DMS53 treated with DMSO at 0.1 percent for 48 hours (cell line): ENCODE measurements at regions not wholly inside any gene's neighbourhood (a gene's known extent, or its start where the extent isn't known, plus 50 kb on each side); places are given as distances from the start of the nearest gene placed in this dataset.

Source experiments
- DNase-seq: peaks from one replicate; lab custom pipeline; 2025; ENCODE audit not compliant: unreplicated experiment; lab: John Stamatoyannopoulos, UW

DNA sequence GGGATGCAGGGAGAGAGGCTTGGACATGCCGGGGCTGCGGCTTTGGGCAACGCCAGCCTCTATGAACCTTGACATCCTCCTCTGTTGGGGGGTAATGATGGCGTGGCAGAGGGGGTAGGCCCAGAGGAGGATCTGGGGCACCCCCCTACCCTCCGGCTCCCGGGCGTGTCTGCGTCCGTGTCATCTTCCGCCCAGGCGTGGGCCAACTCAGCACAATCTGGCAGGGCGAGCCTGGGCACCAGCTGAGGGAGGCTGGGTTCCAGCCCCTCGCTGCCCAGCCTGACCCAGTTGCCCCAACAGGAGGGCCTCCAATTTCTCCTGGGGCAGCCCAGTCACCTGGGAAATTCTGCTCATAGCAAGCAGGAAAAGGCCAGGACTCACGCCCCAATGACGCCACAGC lies 62.9 kb upstream of the IL17B start:
- DNase-seq = no peak

DNA sequence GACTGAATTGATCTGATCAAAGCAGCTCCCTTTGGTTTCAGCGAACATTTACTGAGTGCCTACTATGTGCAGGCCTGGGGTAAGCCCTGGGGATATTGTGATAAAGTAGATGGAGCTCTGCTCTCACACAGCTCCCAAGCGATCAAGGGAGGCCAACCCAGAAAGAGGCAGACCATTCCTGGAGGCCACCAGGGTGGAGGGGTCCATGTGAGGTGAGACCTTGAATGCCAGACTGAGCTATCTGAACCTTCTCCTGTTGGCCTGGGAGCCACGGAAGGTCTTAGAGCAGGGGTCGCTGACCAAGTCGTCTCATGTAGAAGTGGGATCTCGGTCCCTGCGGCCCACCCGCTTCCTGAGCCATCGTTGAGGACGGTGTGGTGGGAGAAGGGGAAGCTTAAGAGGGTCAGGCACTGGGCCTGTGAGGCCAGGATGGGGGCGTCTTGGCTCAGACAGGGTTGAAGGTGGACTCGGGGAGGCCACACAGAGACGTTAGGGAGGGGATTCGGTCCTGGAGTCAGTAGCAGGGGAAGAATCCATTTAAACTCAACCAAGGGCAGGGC lies 62.2 kb upstream of the IL17B start:
- DNase-seq = no peak

DNA sequence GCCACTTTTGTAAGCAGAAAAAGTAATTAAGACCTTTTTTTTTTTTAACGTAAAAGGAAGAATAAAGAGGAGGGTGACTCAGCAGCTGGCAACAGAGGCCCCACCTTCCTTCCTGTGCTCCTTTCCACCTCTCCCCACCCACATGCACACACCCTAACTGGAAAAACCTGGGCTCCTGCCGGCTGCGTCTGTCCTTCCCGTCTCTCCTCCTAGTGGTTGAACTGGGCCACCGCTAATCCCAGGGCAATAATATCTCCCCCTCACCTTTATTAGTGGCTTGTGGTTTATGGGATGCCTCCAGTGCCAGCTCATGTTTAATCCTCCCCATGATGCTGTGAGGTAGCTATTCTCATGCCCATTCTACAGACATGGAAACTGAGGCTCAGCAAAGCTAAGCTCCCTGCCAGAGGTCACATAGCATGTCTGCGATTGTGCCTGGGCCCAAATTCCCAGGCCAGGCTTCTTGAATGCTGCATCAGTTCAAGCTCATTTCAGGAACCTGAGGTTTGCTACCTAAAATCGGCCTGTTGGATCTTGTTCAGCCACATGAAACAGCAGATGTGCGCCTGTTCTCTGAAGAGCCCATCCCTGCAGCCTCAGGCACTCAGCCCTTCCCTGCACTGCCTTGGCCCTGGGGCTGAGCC lies 60.9 kb upstream of the IL17B start:
- DNase-seq = peak; percentile 82

DNA sequence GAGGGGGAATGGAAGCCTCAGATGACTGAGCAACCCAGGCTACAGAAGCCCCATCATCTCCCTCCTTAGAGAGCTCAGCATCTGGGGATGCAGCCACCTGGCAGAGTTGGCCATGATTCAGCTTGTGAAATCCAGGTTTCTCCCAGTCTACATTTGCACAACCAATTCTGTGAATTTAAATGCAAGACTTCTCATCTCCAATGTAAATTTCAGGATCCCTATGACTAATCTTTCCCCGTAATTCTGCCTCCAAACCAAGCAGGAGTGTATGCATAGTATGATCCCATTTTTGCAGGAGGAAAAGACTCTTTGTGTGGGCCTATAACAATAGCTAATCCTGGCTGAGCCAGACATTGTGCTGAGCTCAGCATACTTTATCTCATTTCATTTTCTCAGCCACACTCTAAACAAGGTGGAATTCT lies 59.6 kb upstream of the IL17B start:
- DNase-seq = peak; percentile 5

DNA sequence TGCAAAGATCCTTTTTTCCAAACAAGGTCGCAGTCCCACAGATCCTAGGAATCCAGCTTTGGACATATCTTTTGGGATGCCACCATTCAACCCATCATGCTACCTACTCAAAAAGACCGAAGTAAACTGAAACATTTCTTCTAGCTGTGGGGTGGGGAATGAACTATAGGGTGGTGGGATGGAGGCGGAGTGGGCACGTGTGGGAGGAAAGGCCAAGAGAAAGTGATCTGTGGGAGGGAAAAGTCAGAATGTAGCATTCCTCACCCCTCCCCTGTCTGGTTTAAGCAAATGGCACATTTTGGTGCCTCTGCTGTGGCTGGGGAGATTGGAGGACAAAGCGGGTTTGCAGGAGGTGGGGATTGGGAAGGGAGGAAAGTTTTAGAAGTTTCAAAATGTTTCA lies 59.2 kb upstream of the IL17B start:
- no peak for DNase-seq

DNA sequence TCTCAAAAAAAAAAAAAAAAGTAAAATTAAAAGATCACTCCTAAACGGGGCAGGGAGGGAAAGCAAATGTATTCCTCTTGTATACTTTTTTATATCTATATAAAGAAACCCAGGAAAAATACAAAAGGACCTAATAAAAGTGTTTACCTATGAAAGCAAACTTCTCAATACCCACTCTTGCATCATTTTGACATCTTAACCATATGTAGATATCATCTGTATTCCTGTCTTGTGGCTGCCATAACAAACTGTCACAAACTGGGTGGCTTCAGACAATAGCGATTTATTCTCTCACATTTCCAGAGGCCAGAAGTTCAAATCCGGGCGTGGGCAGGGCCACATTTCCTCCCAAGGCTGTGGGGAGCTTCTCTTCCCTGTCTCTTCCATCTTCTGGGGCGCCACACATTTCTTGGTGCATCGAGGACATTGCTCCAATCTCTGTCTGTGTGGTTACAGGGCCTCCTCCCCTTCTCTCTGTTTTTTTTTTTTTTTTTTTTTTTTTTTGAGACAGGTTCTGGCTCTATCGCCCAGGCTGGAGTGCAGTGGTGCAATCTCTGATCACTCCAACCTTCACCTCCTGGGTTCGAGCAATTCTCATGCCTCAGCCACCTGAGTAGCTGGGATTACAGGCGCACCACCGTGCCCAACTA lies 58.4 kb upstream of the IL17B start:
- no peak for DNase-seq

DNA sequence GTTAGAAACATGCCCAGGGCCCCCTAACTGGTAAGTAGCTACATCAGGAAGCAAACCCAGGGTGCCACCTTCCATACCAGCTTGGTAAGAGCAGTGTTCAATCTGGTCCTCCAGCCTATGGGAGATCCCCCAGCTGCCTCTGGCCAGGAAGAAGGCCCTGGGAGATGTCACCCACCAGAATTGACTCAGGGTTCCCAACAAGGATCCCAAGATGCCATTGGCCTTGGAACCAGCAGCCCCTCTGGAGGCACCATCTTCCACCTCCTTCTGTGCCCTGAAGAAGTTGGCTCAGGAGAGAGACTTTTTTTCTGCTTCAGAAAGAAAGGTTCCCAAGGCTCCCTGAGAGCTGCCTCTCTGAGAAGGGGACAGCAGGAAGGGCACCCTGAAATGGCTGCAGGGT lies 56.6 kb upstream of the IL17B start:
- no peak for DNase-seq

DNA sequence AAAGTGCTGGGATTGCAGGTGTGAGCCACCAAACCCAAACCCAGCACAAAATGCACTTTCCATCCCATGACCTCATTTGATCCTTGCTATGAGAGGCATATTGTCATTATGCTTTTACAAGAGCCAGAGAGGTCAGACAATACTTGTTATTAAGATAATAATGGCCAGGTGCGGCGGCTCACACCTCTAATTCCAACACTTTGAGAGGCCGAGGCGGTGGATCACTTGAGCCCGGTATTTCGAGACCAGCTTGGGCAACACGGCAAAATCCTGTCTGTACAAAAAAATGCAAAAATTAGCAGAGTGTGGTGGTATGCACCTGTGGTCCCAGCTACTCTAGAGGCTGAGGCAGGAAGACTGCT lies 55.9 kb upstream of the IL17B start:
- DNase-seq = no peak

DNA sequence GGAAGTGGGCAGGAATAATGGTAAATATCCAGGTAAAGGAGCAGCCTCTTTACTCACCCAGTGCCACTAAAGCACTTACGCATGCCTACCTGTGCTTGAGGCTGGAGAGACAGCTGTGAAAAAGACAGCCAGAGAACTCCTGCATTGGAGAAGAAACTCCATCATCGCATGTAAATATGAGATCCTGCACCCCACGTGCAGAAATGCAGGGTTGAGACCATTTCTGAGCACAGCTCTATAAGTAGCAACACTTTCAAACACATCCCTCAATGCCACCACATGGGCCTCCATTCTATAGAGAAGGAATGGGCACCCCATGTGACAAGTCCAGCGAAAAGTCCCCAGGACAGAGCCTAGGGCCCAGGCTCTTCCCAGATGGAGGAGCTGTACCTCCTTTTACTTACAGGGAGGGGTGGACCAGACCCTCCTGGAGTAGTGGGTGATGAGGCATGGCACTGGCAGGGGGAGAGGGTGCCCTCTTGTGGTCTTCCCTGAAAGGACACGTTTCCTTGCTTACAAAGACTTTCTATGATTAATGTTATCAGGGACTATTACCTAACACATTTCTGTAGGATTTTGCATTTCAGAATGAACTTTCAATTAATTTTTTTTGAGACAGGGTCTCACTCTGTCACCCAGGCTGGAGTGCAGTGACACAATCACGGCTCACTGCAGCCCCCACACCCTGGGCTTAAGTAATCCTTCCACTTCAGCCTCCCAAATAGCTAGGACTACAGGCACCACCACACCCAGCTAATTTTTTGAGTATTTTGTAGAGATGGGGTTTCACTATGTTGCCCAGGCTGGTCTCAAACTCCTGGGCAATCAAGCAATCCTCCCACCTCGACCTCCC lies 55.3 kb upstream of the IL17B start:
- DNase-seq = peak; percentile 55

DNA sequence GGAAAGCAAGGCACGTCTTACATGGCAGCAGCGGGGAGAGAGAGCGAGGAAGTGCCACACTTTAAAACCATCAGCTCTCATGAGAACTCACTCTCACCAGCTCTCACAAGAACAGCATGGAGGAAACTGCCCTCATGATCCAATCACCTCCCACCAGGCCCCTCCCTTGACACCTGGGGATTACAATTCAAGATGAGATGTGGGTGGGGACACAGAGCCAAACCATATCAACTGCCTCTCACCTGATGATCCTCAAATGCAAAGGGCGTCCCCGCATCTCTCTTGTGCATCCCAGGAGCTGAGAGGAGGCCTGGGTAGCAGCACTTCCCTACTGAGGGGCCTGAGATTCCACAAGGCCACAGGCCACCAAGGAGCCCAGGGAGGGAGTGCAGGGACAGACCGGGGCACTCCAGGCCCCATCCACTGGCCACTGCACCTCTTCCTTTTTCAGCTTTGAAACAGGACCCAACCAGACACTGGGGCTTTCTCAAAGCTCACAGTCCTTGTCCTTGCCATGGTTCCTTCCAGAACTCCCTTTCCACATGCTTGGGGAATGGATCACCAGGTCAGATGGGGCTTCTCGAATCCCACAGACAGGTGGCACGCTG lies 54.5 kb upstream of the IL17B start:
- no peak for DNase-seq

DNA sequence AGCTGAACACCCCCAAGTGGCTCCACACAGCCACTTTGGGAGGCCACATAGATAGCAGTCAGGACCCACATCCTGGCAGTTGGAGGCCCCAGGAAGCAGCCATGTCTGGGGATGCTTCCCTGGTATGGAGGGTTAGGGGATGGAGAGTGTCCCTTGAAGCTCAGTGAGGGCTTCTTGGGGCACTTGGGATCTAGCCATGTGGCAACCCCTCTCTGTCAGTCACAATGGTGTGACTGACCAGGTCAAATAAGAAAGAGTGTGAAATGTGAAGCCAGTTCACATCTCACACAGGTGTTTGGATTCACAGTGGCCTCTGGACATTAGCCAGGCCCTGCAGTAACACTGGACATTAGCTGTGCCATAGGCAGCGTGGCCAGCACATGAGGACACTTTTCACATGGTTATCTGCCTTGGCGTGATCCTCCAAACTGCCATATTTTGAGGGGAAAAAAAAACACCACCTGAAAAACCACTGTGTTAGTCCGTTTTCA lies 53.9 kb upstream of the IL17B start:
- DNase-seq = no peak

DNA sequence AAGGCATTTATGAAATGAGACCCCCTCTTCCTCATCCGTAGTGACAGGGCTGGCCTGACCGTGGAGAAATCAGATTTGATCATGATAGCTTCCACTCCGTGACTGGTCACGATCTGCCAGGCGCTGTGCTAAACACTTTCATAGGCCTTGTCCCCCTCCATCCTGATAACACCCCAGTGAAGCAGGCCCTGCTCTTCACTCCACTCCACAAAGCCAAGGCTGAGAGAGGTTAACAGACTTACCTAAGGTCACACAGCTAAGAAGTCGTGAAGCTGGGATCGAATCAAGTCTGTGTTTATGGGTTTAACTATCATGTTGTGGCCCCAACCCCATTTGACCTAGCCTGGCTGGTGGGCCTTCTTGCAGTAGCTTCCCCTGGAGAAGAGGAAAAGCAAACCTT lies 53.3 kb upstream of the IL17B start:
- no peak for DNase-seq

DNA sequence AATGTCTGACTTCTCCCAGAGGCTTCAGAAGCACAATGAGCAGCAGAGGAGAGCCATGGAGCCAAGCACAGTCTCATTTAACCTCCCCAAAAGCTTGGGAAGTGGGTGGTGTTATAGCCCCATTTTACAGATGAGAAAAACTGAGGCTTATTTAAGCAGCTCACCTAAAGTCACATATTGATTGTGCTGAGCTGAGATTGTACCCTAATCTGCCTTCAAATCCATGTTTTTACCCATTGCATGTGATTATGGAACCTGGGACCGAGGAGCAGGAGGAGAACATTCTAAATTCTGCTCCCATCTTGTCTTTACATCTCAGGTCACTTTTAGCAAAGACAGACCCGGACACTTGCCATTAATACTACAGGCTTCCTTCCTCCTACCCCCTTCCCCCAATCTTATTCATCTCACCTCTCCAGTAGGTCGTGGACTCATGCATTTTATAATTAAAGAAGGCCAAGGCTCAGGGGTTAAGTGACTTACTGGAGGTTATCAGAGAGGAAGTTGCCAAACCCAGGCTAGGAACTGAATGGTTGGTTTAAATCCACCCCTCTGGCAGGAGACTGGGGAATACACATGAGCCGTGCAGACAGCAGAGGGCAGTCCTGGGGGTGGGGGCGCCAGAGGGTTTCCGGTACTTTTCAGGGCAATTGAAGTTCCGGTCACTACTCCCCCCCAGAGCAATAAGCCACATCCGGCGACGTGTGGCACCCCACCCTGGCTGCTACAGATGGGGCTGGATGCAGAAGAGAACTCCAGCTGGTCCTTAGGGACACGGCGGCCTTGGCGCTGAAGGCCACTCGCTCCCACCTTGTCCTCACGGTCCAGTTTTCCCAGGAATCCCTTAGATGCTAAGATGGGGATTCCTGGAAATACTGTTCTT lies 51.0 kb upstream of the IL17B start:
- no peak for DNase-seq
